ENCODE measurements at regions not wholly inside any gene's neighbourhood (a gene's known extent, or its start where the extent isn't known, plus 50 kb on each side); places are given as distances from the start of the nearest gene placed in this dataset.

- TF ChIP-seq ZMYM4 (CRISPR knock-in tag; IDR thresholded peaks at IDR 0.05): peak; percentile 97
- peak; percentile 81; the same call in 1 of the 2 replicates for TF ChIP-seq THRA (CRISPR knock-in tag; IDR thresholded peaks at IDR 0.05; ENCODE audit: borderline replicate concordance)
- no peak for TF ChIP-seq SMAD1 (CRISPR knock-in tag; IDR thresholded peaks at IDR 0.05; ENCODE audit: borderline replicate concordance, low read depth)
- peak; percentile 88; the same call in 1 of the 2 replicates for TF ChIP-seq ZBTB20 (CRISPR knock-in tag; IDR thresholded peaks at IDR 0.05; ENCODE audit: borderline replicate concordance, low read depth)
- TF ChIP-seq GPN1 (CRISPR knock-in tag; IDR thresholded peaks at IDR 0.05; ENCODE audit: borderline replicate concordance): no peak
- TF ChIP-seq RBM39 (IDR thresholded peaks at IDR 0.05; ENCODE audit: low read depth, low read length, poor library complexity, severe bottlenecking): no peak
- TF ChIP-seq ZBTB25 (CRISPR knock-in tag; IDR thresholded peaks at IDR 0.05): peak; percentile 30; the same call in 1 of the 2 replicates
- TF ChIP-seq ZNF800 (CRISPR knock-in tag; IDR thresholded peaks at IDR 0.05): no peak
- peak; percentile 78; the same call in 1 of the 2 replicates for TF ChIP-seq HOXD1 (CRISPR knock-in tag; IDR thresholded peaks at IDR 0.05)
- TF ChIP-seq KDM3A (CRISPR knock-in tag; IDR thresholded peaks at IDR 0.05; ENCODE audit: low read depth): peak; percentile 20; the same call in 1 of the 2 replicates
- TF ChIP-seq ZNF574 (CRISPR knock-in tag; IDR thresholded peaks at IDR 0.05): 0 out of 2 replicates have a peak, but pooled peaks have one; percentile 39
- TF ChIP-seq SP4 (CRISPR knock-in tag; IDR thresholded peaks at IDR 0.05): no peak
- TF ChIP-seq ZNF878 (CRISPR knock-in tag; IDR thresholded peaks at IDR 0.05): peak; percentile 91; the same call in 1 of the 2 replicates
- no peak; the same call in 1 of the 2 replicates for TF ChIP-seq ZNF570 (CRISPR knock-in tag; IDR thresholded peaks at IDR 0.05; ENCODE audit: borderline replicate concordance)
- no peak for TF ChIP-seq GRHL1 (CRISPR knock-in tag; conservative IDR thresholded peaks at IDR 0.05)
- TF ChIP-seq NFE2 (CRISPR knock-in tag; IDR thresholded peaks at IDR 0.05): no peak
- peak; percentile 77 for TF ChIP-seq ARNTL (CRISPR knock-in tag; IDR thresholded peaks at IDR 0.05)
Measured at GRCh38 chr2:193428336-193428818, 1233.6 kb upstream of the TMEFF2 start (continued).
